Sciatic nerve (tissue), 2 donors: ENCODE measurements at regions not wholly inside any gene's neighbourhood (a gene's known extent, or its start where the extent isn't known, plus 50 kb on each side); places are given as distances from the start of the nearest gene placed in this dataset.
"Not testable (repeated sequence)": the region's sequence is repeated elsewhere in the genome, so short reads cannot be mapped to it uniquely, and the experiment has no call there.

ENCODE experiments used
- ATAC-seq: fragments of 200-7000 bp; cut with Tn5 transposase; one replicate; pipeline ENCODE4 v1.9.1; 2020; ENCODE audit warnings: mild to moderate bottlenecking, moderate library complexity
- DNase-seq: peaks from one replicate; pipeline ENCODE4 v3.0.0-alpha.2; 2020; ENCODE audit warnings: low spot score
- intact Hi-C: fragments of 100-400 bp; cut with DNase I; formaldehyde crosslinking; loops from one replicate; pipeline ENCODE4 v1.14.2; 2022
- donor health status: DM: no; HTN: no; CAD: no.
- donor health status: DM: no; HTN: no; CAD: no.

- DNase-seq (no peak), ATAC-seq (no peak)
- intact Hi-C loops = no loop called here
Measured at GRCh38 chr14:24744641-24745040, 110.7 kb upstream of the GZMB start.

GRCh38 chr14:24741871-24742270, 107.9 kb upstream of the GZMB start:
- DNase-seq (no peak), ATAC-seq (no peak)
- intact Hi-C loops = no loop called here

- ATAC-seq = no peak
- DNase-seq = no peak
- intact Hi-C loops = no loop called here
Measured at GRCh38 chr14:24735984-24736630, 102.1 kb upstream of the GZMB start.

DNA sequence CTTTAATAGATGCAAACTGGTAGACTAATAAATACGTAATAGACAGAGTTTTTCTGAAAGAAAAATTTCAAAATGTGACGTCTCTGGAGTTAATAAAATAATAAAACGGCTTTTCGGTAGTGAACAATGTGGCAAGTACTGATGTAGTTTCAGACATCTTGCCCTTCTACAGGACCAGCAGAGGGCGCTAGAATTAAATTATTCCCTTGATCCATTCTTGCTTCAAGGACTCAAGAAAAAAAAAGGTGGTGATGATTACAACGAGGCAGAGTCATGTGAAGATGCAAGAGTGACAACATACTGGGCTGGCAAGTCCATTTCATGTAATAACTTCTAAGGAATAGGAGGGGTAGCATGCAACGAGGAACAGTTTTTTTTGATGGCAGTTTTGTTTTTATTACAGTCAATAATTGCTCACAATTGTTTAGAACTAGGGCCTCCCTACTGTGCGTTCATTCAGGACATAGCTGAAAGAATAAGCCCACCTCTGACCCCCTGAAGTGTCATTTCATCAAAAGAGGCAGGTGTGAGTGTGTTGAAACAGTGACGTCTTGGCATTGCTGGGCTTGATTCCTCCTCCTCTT, 101.0 kb upstream of the GZMB start:
- ATAC-seq (peak; percentile 80), DNase-seq (no peak)
- intact Hi-C loops = no loop called here

DNA sequence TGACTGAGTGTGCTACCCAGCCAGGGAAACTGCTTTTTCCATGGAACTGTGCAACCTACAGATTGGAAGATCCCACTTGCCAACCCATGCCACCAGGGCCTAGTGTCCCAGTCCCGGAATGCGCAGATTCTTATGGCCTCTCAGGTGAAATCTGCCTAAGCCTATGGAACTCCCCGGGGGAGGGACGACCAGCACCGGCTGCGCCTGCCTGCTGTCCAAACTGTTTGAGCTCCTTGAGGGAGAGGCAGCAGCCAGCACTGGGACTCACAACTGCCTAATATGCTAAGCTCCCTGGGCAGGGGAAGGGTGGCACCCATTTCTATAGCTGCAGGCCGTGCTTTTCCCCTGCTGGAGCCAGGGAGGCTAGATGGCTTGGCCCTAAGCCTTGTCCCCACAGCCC, 92.5 kb upstream of the GZMB start:
- intact Hi-C loops = no loop called here
- ATAC-seq = no peak
- DNase-seq = no peak

DNA sequence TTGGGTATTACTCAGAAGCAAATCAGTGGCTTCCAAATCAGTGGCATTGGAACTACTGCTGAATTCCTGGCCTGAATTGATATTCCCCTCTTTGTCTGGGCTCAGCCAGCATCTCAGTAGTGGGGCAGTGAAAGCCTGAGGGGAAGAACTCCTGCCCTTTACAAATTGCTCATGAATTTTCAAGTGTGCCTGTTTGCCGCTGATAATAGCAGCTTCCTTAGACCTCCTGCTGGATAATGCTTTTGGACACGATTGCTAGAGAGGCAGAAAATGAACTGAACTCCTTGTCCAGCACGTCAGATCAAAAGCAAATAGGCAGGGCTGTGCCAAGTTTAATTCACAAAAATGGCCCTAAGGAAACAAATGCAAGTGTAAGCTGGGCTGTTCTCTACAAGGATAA, 91.3 kb upstream of the GZMB start:
- DNase-seq = no peak

DNA sequence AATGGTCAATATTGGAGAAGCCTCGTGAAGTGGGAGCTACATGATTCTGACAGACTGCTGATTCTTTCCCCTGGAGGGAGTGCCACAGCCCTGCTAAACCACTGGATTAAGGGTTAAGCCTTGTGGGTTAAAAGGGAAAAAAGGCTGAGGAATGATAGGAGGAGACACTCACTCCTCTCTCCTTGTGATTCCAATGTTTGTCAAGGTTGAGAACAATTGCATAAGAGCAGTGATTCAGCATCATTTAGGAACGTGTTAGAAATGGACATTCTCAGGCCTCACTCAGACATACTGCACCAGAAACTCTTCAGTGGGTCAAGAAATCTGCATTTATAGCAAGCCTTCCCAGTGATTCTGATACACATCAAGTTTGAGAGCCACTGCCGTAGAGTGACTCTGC, 87.8 kb upstream of the GZMB start:
- ATAC-seq (no peak), DNase-seq (no peak)
- intact Hi-C loops = no loop called here

More for the DNA sequence above, 91.3 kb upstream of the GZMB start:
- intact Hi-C loops = no loop called here
- ATAC-seq = no peak

DNA sequence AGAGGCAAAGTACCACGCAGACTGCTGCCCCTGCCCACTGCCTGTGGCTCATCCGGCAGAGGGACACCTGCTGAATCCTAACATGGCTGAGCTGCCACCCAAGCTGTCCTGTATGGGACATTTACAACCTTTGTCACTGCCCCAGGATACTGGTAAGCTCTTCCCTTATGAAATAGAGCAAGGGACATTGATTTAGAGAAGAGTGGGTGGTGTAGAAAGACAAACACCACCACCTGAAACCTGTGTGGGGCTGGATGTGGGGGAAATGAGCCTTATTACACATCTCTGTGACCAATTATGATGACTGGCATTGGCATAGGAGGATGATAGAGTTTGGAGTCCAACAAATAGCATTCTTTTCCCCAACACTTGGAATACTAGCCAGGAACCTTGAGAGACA, 81.2 kb upstream of the GZMB start:
- DNase-seq (no peak), ATAC-seq (no peak)
- intact Hi-C loops = no loop called here

DNA sequence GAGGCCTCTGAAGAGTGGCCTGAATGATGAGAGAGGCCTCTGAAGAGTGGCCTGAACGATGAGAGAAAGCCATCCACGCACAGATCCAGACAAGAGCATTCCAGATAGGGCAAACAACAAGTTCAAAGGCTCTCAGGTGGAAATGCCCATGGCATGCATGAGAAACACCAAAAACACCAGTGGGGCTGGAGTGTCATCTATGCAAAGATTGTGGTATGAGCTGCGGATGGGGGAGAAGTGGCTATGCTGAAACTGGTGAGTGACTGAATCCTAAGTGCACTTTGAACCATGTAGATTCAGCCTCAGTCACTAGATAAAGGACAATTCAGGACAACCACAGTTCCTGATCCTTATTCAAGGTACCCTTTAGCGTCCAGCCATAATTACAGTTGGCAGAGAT, 79.4 kb upstream of the GZMB start:
- intact Hi-C loops = no loop called here
- DNase-seq = no peak
- no peak for ATAC-seq

DNA sequence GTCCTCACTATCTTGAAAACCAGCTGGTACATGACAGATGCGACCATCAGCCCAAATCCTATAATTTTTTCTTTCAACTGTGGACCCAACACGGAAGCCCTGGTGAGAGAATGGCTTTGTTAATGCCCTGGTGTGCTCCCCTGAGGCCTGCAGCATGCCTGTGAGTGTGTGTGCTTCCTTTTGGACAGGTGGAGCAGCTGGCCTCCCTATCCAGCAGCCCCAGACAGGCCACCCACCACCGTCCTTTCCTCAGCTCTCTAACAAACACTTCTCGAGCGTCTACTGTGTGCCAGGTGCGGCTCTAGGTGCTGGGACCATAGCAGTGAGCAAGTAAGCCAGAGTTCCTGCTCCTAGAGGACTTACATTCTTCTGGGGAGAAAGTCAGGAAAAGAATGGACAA, 78.9 kb upstream of the GZMB start:
- ATAC-seq (no peak), DNase-seq (no peak)
- intact Hi-C loops = no loop called here

DNA sequence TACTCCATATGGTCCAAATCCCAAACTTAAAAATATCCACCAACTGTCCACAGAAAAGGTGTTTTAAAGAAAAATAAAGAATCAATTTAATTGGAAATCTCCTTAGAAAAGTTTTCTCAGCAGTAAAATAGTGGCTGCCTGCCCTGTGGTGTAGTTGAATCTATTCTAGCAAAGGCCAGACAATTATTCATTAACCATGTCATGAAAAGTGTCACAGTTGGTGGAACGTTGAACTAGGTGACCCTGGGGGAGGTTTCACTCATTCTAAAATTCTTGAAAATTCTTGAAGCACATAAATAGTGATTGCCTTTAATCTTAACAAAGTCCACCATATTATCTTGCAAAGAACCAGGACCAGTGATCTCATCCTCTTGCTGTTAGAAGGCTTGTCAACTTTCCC, 78.4 kb upstream of the GZMB start:
- no peak for ATAC-seq
- intact Hi-C loops = no loop called here

DNA sequence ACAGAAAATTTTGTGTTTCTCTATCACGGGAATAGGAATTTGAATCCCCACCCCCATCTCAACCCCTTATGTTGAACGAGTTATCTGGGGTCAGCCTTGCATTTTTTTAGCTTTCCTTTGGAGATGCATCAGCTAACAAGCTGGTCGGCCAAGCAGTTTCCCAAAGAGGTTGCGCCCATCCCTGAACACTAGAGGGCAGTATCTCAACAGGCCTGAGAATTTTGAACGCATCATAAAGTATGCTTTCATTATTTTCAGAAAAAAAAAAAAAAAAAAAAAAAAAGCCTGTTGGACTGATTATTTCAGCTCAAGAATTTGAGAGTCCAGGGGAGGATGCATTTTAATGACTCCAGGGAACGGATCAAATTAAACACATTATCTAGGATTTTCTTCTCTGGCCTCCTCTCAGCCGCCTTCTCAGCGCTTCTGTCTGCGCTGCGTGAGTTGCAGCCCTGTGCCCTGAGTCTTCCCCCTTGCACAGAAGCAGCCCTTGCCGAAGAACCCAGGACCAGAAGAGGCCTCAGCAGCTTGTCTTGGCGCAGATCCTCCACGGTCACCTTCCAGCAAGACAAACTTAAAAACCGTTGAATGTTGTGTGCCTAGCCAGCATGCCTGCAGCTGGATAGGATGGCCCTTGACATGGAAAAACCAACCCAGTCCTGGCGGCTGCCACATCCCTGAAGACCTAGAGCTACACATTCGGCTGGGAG, 76.6 kb upstream of the GZMB start:
- intact Hi-C loops = no loop called here

More for the DNA sequence above, 78.4 kb upstream of the GZMB start:
- DNase-seq = no peak

DNA sequence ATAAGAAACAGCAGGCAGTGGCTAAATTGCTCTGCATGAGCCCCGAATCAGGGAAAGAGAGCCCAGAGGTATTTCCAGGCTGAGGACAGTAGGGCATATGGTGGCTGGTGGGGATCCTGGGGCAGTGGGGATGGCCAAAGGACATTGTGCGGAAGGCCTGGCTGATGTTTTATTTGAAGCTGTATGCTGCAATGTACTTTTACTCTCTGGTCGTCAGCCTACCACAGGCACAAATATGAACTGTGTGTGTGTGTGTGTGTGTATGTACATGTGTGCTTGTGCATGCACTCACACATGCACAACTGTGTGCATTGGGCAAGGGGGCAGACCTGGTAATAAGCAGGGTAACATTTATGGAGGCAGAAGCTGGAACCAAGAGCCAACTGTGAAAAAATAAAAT, 74.7 kb upstream of the GZMB start:
- ATAC-seq (no peak), DNase-seq (no peak)
- intact Hi-C loops = no loop called here

More for the DNA sequence above, 76.6 kb upstream of the GZMB start:
- ATAC-seq (peak; percentile 90), DNase-seq (peak; percentile 77)

- intact Hi-C loops = no loop called here
- ATAC-seq = no peak
- no peak for DNase-seq
Measured at GRCh38 chr14:24706351-24706750, 72.4 kb upstream of the GZMB start.

GRCh38 chr14:24705840-24706239, 71.8 kb upstream of the GZMB start:
- ATAC-seq (no peak), DNase-seq (no peak)
- intact Hi-C loops = no loop called here

DNA sequence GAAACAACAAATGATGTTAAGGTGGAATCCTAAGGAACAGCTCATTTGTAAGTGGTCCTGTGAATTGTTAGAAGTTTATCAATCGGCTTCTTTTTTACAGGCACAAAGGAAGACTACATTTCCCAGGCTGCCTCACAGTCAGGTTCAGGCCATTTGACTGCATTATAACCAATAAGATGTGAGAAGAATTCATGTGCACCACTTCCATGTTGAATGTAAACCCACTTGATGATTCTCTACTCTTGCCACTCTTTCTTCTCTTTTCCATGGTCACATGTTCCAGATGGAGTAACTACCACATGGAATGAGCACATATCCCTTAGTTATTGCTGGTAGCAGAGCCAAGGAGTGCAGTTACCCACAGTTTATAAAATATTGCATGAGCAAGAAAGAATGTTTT, 67.1 kb upstream of the GZMB start:
- intact Hi-C loops = no loop called here
- DNase-seq (no peak), ATAC-seq (no peak)

DNA sequence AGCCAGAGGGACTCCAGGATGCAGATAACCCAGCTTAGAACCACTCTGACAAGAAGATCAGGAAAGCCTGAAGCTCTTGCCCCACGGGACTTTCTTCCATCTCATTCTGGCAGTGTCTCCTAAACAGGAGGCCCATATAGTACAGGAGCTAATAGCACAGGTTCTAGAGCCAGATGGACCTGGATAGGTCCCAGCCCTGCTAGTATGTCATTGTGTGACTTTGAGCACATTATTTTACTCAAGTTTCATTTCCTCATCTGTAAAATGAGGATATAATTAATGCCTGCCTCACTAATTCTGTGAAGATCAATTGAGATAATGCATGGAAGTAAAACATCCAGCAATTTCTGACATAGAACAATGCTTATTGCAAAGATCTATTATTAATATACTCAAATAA, 66.5 kb upstream of the GZMB start:
- intact Hi-C loops = no loop called here
- no peak for DNase-seq
- no peak for ATAC-seq

DNA sequence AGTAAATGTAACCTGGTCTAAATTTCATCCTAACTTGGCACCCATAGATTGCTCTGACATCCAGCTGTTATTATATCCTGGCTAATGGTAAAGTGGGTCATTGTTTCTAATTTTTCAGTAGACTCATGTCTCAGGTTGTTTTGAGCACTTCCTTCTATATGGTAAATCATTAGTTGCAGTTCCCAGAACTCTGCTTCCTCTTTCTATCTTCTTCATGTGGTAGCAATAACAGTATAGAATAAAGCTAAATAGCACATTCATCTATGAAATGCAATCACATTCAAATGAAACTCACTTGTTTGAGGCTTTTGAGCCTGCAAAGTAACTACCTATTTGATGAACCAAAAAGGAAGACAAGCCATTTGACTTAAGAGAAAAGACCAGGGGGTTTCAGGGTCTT, 65.1 kb upstream of the GZMB start:
- intact Hi-C loops = no loop called here
- ATAC-seq = no peak
- no peak for DNase-seq

DNA sequence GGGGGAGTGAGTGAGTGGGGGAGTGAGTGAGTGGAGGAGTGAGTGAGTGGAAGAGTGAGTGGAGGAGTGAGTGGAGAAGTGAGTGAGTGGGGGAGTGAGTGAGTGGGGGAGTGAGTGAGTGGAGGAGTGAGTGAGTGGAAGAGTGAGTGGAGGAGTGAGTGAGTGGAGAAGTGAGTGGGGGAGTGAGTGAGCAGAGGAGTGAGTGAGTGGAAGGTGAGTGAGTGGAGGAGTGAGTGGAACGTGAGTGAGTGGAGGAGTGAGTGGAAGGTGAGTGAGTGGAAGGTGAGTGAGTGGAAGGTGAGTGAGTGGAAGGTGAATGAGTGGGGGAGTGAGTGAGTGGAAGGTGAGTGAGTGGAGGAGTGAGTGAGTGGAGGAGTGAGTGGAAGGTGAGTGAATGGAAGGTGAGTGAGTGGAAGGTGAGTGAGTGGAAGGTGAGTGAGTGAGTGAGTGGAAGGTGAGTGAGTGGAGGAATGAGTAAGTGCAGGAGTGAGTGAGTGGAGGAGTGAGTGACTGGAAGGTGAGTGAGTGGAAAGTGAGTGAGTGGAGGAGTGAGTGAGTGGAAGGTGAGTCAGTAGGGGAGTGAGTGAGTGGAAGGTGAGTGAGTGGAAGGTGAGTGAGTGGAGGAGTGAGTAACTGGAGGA, 62.4 kb upstream of the GZMB start:
- intact Hi-C loops, ATAC-seq, DNase-seq: not testable (repeated sequence)
